Neuronal stem cell (in vitro differentiated cells): ENCODE measurements at regions not wholly inside any gene's neighbourhood (a gene's known extent, or its start where the extent isn't known, plus 50 kb on each side); places are given as distances from the start of the nearest gene placed in this dataset.

ENCODE experiments used
- DNase-seq: peaks from one replicate; pipeline ENCODE4 v3.0.0-alpha.2; 2013; ENCODE audit warnings: low spot score
- H2AFZ ChIP-seq: one replicate; pipeline ENCODE4 v1.6.1; 2013; ENCODE audit warnings: mild to moderate bottlenecking, low read length, inconsistent platforms
- H2AK5ac ChIP-seq: 2 replicates; pipeline ENCODE4 v1.6.1; 2013; ENCODE audit warnings: low read depth, mild to moderate bottlenecking, inconsistent platforms, low read length, moderate library complexity, mixed read lengths
- H2BK120ac ChIP-seq: 2 replicates; pipeline ENCODE4 v1.6.1; 2013; ENCODE audit warnings: low read depth, mild to moderate bottlenecking, inconsistent platforms, low read length, moderate library complexity, mixed read lengths
- H2BK12ac ChIP-seq: one replicate; pipeline ENCODE4 v1.6.1; 2013; ENCODE audit warnings: low read length, inconsistent platforms
- H2BK15ac ChIP-seq: 2 replicates; pipeline ENCODE4 v1.6.1; 2013; ENCODE audit warnings: mild to moderate bottlenecking, low read length, inconsistent platforms, mixed read lengths
- H2BK5ac ChIP-seq: one replicate; pipeline ENCODE4 v1.6.1; 2013; ENCODE audit warnings: inconsistent platforms, mild to moderate bottlenecking, low read length, moderate library complexity
- H3K14ac ChIP-seq: one replicate; pipeline ENCODE4 v1.6.1; 2013; ENCODE audit warnings: low read length, inconsistent platforms
- H3K18ac ChIP-seq: 2 replicates; pipeline ENCODE4 v1.6.1; 2013; ENCODE audit warnings: low read length, inconsistent platforms
- H3K23ac ChIP-seq: 2 replicates; pipeline ENCODE4 v1.6.1; 2013; ENCODE audit warnings: low read depth, mild to moderate bottlenecking, mixed read lengths, low read length, inconsistent platforms; ENCODE audit not compliant: poor library complexity
- H3K27ac ChIP-seq: replicated peaks from 3 replicates; pipeline ENCODE4 v1.5.1; 2013; ENCODE audit warnings: low read length, inconsistent platforms
- H3K27me3 ChIP-seq, 3 experiments: 2 replicates each; pipeline ENCODE4 v1.6.1; 2013; ENCODE audit warnings: low read length in 3 of 3, mild to moderate bottlenecking in 2 of 3, inconsistent platforms in 1 of 3, low read depth in 1 of 3, mixed read lengths in 1 of 3, moderate library complexity in 1 of 3; ENCODE audit not compliant: control insufficient read depth in 3 of 3, insufficient read depth in 3 of 3
- H3K36me3 ChIP-seq, 2 donors: replicated peaks in 1 of 2; 2 replicates each; pipeline ENCODE4 v1.6.1; 2013; ENCODE audit warnings: low read length in 2 of 2; ENCODE audit not compliant: control insufficient read depth in 2 of 2, insufficient read depth in 2 of 2
- H3K4ac ChIP-seq: 2 replicates; pipeline ENCODE4 v1.6.1; 2013; ENCODE audit warnings: inconsistent platforms, mild to moderate bottlenecking, low read length, moderate library complexity
- H3K4me1 ChIP-seq, 2 donors: 1 replicate in 1 of 2; 2 replicates in 1 of 2; pipeline ENCODE4 v1.6.1; 2013; ENCODE audit warnings: low read length in 2 of 2, low read depth in 1 of 2; ENCODE audit not compliant: control insufficient read depth in 2 of 2, insufficient read depth in 1 of 2
- H3K4me2 ChIP-seq: one replicate; pipeline ENCODE4 v1.6.1; 2013; ENCODE audit warnings: mild to moderate bottlenecking, low read length, inconsistent platforms; ENCODE audit not compliant: insufficient read depth, poor library complexity, severe bottlenecking
- H3K4me3 ChIP-seq, 2 donors: 2 replicates each; pipeline ENCODE4 v1.5.1; 2013; ENCODE audit warnings: low read length in 2 of 2, mild to moderate bottlenecking in 2 of 2, inconsistent platforms in 1 of 2, moderate library complexity in 1 of 2
- H3K79me1 ChIP-seq: one replicate; pipeline ENCODE4 v1.6.1; 2013; ENCODE audit warnings: low read depth, mild to moderate bottlenecking, inconsistent platforms, low read length, moderate library complexity
- H3K9ac ChIP-seq: one replicate; pipeline ENCODE4 v1.6.1; 2013; ENCODE audit warnings: mild to moderate bottlenecking, low read depth, low read length, inconsistent platforms; ENCODE audit not compliant: poor library complexity
- H3K9me3 ChIP-seq, 2 donors: replicated peaks in 1 of 2; 2 replicates each; pipeline versions ENCODE3 to v1.6.1; 2013; ENCODE audit warnings: low read length in 2 of 2, mild to moderate bottlenecking in 2 of 2, inconsistent platforms in 1 of 2, low read depth in 1 of 2, mixed read lengths in 1 of 2, moderate library complexity in 1 of 2; ENCODE audit not compliant: control insufficient read depth in 2 of 2, insufficient read depth in 1 of 2
- H4K8ac ChIP-seq: one replicate; pipeline ENCODE4 v1.6.1; 2013; ENCODE audit warnings: low read depth, mild to moderate bottlenecking, inconsistent platforms, low read length, moderate library complexity
- H4K91ac ChIP-seq: one replicate; pipeline ENCODE4 v1.6.1; 2013; ENCODE audit warnings: low read length, low read depth, mild to moderate bottlenecking, inconsistent platforms; ENCODE audit not compliant: poor library complexity
- WGBS, 2 donors: extraction: QIAGEN DNeasy Blood & Tissue Kit; methylation state at CpG; one replicate each; pipeline ENCODE4 v1.1.7; 2013; ENCODE audit warnings: missing lambda C conversion rate in 2 of 2, mixed read lengths in 1 of 2; ENCODE audit not compliant: insufficient read length in 2 of 2, insufficient replicate concordance in 1 of 2; ENCODE audit errors: extremely low coverage in 2 of 2; 5-methylcytosine and 5-hydroxymethylcytosine counted together

DNA sequence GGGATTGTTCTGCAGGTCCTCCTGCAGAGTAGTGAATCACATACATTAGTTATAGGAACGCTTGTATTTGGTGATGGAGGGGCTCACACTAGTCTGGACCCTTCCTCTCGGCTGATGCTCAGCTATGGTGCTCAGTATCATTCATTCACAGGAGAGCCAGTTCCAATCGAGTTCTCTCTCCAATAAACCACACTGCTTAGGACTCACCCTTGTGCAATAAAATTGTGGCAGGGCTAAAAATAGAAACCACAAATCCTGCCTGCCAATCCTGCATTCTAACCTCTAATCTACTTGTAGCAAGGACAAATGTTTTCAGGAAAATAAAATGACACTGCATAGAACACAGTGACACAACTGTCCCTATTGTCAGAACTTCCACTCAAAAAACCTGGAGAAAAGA is 138.4 kb upstream of the TBL1XR1 start:
- no peak for DNase-seq
- no peaks in the 10 kb centered on the region for H3K9me3 ChIP-seq
- H4K91ac ChIP-seq = no peak overlapping the region
- no peak overlapping the region for H3K18ac ChIP-seq
- H2BK120ac ChIP-seq = no peak overlapping the region
- no peak overlapping the region for H2BK15ac ChIP-seq
- H3K36me3 ChIP-seq = no peaks in the 10 kb centered on the region
- no peak overlapping the region for H3K23ac ChIP-seq
- H3K79me1 ChIP-seq = no peaks in the 10 kb centered on the region
- H3K9ac ChIP-seq = no peak overlapping the region
- no peak overlapping the region for H3K4ac ChIP-seq
- H4K8ac ChIP-seq = no peak overlapping the region
- H3K4me1 ChIP-seq = peaks cover 0 to 2% of the 10 kb centered on the region in 2 donors
- no peak overlapping the region for H2AK5ac ChIP-seq
- no peak overlapping the region for H3K27ac ChIP-seq
- H3K4me2 ChIP-seq = no peak overlapping the region
- no CpG with 5 or more reads among the region's 3 CpGs for WGBS, 2 donors
- H2BK5ac ChIP-seq = no peak overlapping the region
- no peak overlapping the region for H3K4me3 ChIP-seq
- no peaks in the 10 kb centered on the region for H3K27me3 ChIP-seq
- H2BK12ac ChIP-seq = no peak overlapping the region
- no peak overlapping the region for H3K14ac ChIP-seq
- H2AFZ ChIP-seq = no peak overlapping the region

DNA sequence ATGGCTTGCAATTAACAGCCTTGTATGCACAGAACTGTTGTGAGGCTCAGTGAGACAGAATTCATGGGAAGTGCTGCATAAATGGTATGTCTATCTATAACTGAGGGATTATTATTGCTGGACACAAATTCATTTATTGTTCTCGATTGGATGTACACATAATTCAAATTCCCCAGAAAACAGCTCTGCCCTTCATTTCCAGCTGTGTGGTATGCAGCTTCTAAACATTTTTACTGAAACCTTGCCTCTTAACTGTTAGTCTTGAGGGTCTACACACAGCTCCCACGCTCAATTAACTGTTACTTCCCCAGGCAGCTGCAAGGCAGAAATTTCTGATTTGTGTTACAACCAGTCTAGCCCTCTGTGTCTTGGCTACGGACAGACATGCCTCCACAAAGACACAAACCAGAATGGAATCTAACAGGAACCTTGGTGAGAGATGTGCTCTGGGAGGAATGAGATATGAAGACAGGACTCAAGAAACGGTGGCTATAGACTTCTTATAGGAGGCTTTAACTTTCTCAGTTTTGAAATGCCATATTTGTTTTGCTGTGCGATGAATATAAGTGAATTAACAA is 139.7 kb upstream of the TBL1XR1 start:
- no peak overlapping the region for H2BK120ac ChIP-seq
- H3K4me2 ChIP-seq = no peak overlapping the region
- H2AFZ ChIP-seq = peak overlapping the region; percentile 58
- no peaks in the 10 kb centered on the region for H3K79me1 ChIP-seq
- no CpG with 5 or more reads among the region's 5 CpGs for WGBS, 2 donors
- H3K27me3 ChIP-seq = no peaks in the 10 kb centered on the region
- no peaks in the 10 kb centered on the region for H3K36me3 ChIP-seq
- H3K4me1 ChIP-seq = peaks cover 2 to 4% of the 10 kb centered on the region in 2 donors
- H3K18ac ChIP-seq = no peak overlapping the region
- H3K9ac ChIP-seq = no peak overlapping the region
- H3K9me3 ChIP-seq = no peaks in the 10 kb centered on the region
- H3K14ac ChIP-seq = no peak overlapping the region
- H2BK15ac ChIP-seq = no peak overlapping the region
- no peak for DNase-seq
- no peak overlapping the region for H4K8ac ChIP-seq
- H3K4ac ChIP-seq = no peak overlapping the region
- H2BK12ac ChIP-seq = no peak overlapping the region
- no peak overlapping the region for H2AK5ac ChIP-seq
- no peak overlapping the region for H3K4me3 ChIP-seq
- no peak overlapping the region for H2BK5ac ChIP-seq
- no peak overlapping the region for H3K27ac ChIP-seq
- no peak overlapping the region for H4K91ac ChIP-seq
- H3K23ac ChIP-seq = no peak overlapping the region

DNA sequence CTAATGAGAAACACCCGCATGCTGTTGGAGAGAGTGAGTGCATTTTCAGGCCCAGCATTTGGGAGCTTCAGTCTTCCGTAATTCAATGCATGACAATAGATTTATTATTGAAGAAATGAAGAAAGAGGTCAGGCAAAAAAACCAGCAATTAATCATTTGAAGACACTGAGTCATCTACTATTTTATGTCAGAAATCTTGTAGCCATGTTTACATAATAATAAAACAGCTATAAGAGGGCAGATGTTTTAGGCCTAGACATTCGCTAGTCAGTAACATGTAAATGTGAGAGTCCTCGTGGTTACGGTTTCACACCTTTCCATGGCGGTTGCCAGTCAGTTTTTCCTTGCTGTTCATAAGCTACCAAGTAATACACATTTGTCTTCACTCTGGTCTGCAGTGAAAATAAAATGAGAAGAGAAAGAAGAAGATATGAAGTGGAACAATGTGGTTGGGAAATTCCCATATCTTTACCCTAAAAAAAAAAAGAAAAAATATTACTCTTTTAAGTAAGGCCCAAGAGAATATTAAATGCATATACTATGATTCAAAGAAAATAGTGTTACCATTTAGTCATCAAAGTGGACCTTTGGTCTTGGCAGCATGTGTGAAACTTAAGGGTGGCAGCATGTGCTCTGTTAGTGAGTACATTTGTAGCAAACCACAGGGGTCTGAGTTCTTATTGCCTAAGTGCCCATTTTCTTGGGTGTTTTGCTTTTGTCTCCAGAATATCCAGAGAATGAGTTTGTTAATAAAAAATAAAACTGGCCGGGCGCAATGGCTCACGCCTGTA is 140.5 kb upstream of the TBL1XR1 start:
- no peak for DNase-seq
- Histone ChIP-seq H3K4me1 (peaks cover 2 to 5% of the 10 kb centered on the region in 2 donors), H4K91ac (no peak overlapping the region), H3K4ac (no peak overlapping the region), H2BK5ac (no peak overlapping the region), H3K27me3 (no peaks in the 10 kb centered on the region), H3K18ac (no peak overlapping the region), H2BK15ac (no peak overlapping the region), H3K27ac (no peak overlapping the region), H3K36me3 (no peaks in the 10 kb centered on the region), H2AK5ac (no peak overlapping the region), H3K79me1 (no peaks in the 10 kb centered on the region), H2AFZ (no peak overlapping the region), H2BK120ac (no peak overlapping the region), H3K9ac (no peak overlapping the region), H3K9me3 (no peaks in the 10 kb centered on the region), H3K14ac (no peak overlapping the region), H2BK12ac (no peak overlapping the region), H4K8ac (no peak overlapping the region), H3K4me2 (no peak overlapping the region), H3K4me3 (no peak overlapping the region), H3K23ac (no peak overlapping the region)
- WGBS, 2 donors = no CpG with 5 or more reads among the region's 9 CpGs

DNA sequence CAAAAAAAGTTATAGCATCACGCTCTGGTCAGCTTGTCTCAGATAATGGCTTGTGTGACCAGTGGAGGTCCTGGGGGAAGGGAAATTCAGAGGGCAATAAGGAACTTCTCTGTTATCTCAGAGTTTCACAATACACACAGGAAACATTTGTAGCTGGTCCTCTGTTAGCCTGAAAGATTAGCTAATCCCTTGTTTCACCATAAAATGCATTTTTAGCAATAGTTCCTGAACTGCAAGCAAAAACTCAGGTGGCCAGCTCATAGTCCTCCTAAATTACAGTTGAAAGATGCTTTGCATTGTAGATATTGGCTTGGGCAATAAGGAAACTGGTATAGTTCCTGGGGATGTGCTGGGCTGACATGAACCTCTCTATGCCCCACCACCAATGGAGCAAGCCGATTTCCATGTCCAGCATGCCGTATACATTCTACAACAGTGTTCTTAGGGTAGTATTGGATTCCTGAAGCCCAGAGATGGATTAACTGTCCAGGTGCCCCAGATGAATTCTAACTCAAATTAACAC is 141.5 kb upstream of the TBL1XR1 start:
- no peak overlapping the region for H3K18ac ChIP-seq
- no peak overlapping the region for H2BK12ac ChIP-seq
- H2AK5ac ChIP-seq = no peak overlapping the region
- H2BK15ac ChIP-seq = no peak overlapping the region
- no peaks in the 10 kb centered on the region for H3K79me1 ChIP-seq
- H3K27ac ChIP-seq = no peak overlapping the region
- no peaks in the 10 kb centered on the region for H3K36me3 ChIP-seq
- H3K4ac ChIP-seq = no peak overlapping the region
- H2AFZ ChIP-seq = no peak overlapping the region
- DNase-seq = no peak
- no peak overlapping the region for H4K8ac ChIP-seq
- H3K23ac ChIP-seq = no peak overlapping the region
- peaks cover 2 to 5% of the 10 kb centered on the region in 2 donors for H3K4me1 ChIP-seq
- H3K14ac ChIP-seq = no peak overlapping the region
- WGBS, 2 donors = no CpG with 5 or more reads among the region's 3 CpGs
- H2BK120ac ChIP-seq = no peak overlapping the region
- H3K9ac ChIP-seq = no peak overlapping the region
- H4K91ac ChIP-seq = no peak overlapping the region
- no peak overlapping the region for H3K4me2 ChIP-seq
- no peaks in the 10 kb centered on the region for H3K9me3 ChIP-seq
- H2BK5ac ChIP-seq = no peak overlapping the region
- no peak overlapping the region for H3K4me3 ChIP-seq
- no peaks in the 10 kb centered on the region for H3K27me3 ChIP-seq
